ENCODE measurements at regions not wholly inside any gene's neighbourhood (a gene's known extent, or its start where the extent isn't known, plus 50 kb on each side); places are given as distances from the start of the nearest gene placed in this dataset.
"Not testable (repeated sequence)": the region's sequence is repeated elsewhere in the genome, so short reads cannot be mapped to it uniquely, and the experiment has no call there.

DNA sequence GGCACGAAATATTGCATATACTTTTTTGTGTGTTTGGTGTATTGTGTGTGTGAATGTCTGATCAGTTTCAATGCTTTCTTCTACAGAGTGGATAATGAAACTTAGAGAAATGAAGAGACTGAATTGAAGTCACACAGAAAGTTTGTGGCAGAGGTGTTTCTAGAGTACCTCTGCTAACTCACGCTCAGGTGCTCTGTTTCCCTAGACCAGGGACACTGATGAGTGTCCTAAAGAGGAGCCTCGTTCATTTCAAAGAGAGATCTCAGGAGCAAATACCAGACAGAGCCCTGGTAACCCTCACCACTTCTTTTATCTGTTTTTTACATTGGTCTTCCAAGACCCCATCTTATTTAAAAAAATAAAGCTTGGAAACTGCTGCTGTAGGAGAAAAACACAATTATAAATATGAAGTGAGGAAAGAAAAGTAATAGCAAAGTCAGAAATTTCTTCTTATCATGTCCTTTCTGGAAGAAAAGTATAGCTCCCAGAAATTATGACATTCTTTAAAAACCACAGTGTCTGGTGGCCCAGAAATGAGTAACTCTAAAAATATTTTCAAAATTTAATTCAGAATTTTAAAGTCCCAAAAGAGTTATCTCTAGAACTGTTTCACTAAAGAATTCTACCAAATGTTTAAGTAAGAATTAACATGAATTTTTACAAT, 720.6 kb downstream of the RFPL4B start:
- Histone ChIP-seq H3K4me3 (no peak overlapping the region), H3K27ac (no peak overlapping the region)
- DNase-seq (ENCODE audit: low spot score) = no peak
- TF ChIP-seq, protein P1, sequence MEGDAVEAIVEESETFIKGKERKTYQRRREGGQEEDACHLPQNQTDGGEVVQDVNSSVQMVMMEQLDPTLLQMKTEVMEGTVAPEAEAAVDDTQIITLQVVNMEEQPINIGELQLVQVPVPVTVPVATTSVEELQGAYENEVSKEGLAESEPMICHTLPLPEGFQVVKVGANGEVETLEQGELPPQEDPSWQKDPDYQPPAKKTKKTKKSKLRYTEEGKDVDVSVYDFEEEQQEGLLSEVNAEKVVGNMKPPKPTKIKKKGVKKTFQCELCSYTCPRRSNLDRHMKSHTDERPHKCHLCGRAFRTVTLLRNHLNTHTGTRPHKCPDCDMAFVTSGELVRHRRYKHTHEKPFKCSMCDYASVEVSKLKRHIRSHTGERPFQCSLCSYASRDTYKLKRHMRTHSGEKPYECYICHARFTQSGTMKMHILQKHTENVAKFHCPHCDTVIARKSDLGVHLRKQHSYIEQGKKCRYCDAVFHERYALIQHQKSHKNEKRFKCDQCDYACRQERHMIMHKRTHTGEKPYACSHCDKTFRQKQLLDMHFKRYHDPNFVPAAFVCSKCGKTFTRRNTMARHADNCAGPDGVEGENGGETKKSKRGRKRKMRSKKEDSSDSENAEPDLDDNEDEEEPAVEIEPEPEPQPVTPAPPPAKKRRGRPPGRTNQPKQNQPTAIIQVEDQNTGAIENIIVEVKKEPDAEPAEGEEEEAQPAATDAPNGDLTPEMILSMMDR (IDR thresholded peaks at IDR 0.05) = no peak

DNA sequence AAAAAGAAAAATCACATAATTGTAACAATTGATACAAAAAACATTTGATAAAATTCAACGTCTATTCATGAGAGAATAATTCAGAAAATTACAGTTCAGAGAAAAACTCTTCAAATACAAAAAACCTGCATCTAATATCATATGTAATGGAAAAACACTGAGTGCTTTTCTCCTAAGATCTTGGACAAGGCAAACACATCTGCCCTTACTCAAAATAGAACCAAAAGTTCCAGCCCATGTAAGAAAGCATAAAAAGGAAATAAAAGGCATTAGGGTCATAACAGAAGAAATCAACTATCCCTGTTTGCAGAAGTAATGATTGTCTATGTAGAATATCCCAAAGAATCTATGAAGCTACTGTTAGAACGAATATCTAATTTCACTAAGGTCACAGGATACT, 721.4 kb downstream of the RFPL4B start:
- Histone ChIP-seq H3K27ac (no peak overlapping the region), H3K4me3 (no peak overlapping the region)
- TF ChIP-seq, protein P1 (IDR thresholded peaks at IDR 0.05) = no peak
- DNase-seq (ENCODE audit: low spot score) = no peak

DNA sequence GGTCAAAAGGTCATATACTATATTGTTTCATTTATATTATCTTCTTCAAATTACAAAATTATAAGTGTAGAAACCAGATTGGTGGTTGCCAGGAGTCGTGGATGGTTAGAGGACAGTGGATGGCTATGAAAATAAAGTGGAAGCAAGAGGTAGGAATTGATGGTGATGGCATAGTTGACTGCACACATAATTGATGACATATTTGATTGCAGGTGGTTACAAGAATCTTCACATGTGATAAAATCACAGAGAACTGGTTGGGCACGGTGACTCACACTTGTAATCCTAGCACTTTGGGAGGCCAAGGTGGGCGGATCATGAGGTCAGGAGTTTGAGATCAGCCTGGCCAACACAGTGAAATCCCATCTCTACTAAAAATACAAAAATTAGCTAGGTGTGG, 723.6 kb downstream of the RFPL4B start:
- not testable (repeated sequence) for DNase-seq (ENCODE audit: low spot score); H3K4me3 ChIP-seq; H3K27ac ChIP-seq

DNA sequence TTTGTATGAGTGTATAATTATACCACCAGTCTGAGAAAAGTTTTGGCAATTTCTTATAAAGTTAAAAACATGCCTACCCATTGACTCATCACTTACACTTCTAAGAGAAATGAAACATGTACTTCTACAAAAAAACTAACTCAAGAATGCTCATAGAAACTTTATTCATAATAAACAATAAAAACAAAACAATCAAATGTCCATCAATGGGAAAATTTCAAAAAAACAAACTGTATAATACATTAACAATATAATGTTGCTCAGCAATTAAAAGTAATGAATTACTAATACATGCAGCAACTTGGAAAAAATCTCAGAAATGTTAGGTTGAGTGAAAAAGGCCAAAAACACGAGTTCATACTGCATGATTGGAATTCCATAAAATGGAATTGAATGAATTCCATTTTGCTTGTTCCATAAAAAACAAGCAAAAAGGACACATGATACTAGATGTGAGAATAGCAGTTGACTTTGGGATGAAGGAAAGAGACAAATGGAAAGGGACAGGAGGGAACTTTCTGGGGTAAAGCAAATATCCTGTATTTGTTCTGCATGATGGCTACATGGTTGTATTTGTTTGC, 726.6 kb downstream of the RFPL4B start:
- Histone ChIP-seq H3K27ac (no peak overlapping the region), H3K4me3 (no peak overlapping the region)
- TF ChIP-seq, protein P1 (IDR thresholded peaks at IDR 0.05) = no peak
- DNase-seq (ENCODE audit: low spot score) = no peak

DNA sequence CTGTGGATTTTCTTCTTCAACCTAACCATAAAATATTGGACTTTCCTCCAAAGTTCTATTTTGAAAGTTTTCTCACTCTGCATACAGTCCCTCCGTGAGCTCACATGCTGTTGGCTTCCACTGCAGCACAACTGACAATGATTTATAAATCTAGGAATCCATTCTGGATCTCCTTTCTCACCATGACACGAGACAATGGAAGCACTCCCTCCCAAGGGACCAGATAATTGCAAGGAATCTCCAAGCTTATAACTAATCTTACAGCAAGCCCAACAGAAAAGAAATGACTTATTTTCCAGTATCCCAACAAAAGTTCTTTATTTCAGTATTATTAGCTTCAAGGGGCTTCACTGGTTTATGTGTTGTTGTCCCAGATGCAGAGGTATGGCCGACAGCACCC, 729.0 kb downstream of the RFPL4B start:
- no peak overlapping the region for H3K27ac ChIP-seq
- TF ChIP-seq, protein P1 (IDR thresholded peaks at IDR 0.05) = no peak
- DNase-seq (ENCODE audit: low spot score) = no peak
- no peak overlapping the region for H3K4me3 ChIP-seq

DNA sequence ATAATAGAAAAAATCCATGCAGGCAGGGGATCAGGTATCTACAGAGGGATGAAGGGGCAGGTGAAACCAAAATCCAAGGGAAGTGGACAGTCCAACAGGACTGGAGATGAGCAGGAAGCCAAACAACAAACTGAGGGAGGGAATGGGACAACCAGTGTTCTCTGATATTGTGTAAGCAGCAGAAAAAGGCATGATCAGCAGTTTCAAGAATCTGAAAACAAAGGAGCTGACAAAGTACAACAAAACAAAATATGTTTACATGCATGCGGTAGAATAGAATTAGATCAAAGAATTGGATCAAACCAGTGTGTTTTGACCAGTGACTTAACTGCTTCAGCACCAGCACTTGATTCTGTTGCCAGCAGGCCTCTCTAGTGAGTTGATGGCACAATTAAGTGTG, 729.7 kb downstream of the RFPL4B start:
- DNase-seq (ENCODE audit: low spot score) = no peak
- Histone ChIP-seq H3K27ac (no peak overlapping the region), H3K4me3 (no peak overlapping the region)
- TF ChIP-seq, protein P1 (IDR thresholded peaks at IDR 0.05) = no peak

DNA sequence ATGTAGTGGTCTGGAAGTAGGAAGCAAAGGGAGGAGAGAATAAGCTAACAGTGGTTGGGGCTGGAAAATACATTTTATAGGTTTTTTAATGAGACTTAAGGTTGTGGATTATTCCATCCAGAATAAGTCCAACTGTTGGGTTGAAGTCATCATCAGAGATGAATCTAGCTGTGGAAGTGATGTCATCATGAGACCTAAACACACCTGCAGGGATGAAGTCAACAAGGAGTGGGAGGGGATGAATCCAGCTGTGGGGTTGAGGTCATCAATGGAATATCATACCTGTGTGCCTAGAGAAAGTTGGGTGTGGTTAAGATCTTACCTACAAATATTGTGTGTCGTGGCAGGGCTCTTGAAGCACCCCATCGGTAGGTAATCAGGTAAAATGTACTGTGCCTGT, 730.7 kb downstream of the RFPL4B start:
- TF ChIP-seq, protein P1 (IDR thresholded peaks at IDR 0.05) = no peak
- H3K27ac ChIP-seq = no peak overlapping the region
- no peak for DNase-seq (ENCODE audit: low spot score)
- H3K4me3 ChIP-seq = no peak overlapping the region
